OCI-LY7 (cell line): ENCODE measurements at regions not wholly inside any gene's neighbourhood (a gene's known extent, or its start where the extent isn't known, plus 50 kb on each side); places are given as distances from the start of the nearest gene placed in this dataset.
"Not testable (repeated sequence)": the region's sequence is repeated elsewhere in the genome, so short reads cannot be mapped to it uniquely, and the experiment has no call there.

Experiments used
- BruUV-seq: library from RNA; stranded (reverse); fragments of 400-500 nt; replicated peaks from 2 replicates; lab custom pipeline; 2021; lab: Mats Ljungman, UMichigan
- CTCF ChIA-PET: fragments of 300-600 bp; sonication (Branson Sonifier 250); formaldehyde crosslinking; loops from one replicate; lab custom pipeline; 2022; ENCODE audit warnings: antibody characterized with exemption; ENCODE audit not compliant: unreplicated experiment; lab: Charles Lee
- POLR2A ChIA-PET: fragments of 300-600 bp; sonication (Branson Sonifier 250); formaldehyde crosslinking; loops from one replicate; lab custom pipeline; 2022; ENCODE audit warnings: antibody characterized with exemption; lab: Charles Lee
- DNase-seq: peaks from one replicate; pipeline ENCODE4 v3.0.0-alpha.2; 2015; ENCODE audit warnings: low spot score
- H2AFZ ChIP-seq: fragments of 200-600 bp; sonication (generic), shearing (Covaris generic); 2 replicates; pipeline ENCODE4 v1.6.1; 2014; ENCODE audit warnings: mild to moderate bottlenecking, antibody characterized with exemption, low read length, moderate library complexity
- H3K27ac ChIP-seq: fragments of 200-600 bp; sonication (generic); 2 replicates; pipeline ENCODE4 v1.5.1; 2014; ENCODE audit warnings: mixed run types, low read depth, mild to moderate bottlenecking, moderate library complexity, low read length, inconsistent platforms; ENCODE audit not compliant: poor library complexity, severe bottlenecking
- H3K36me3 ChIP-seq: fragments of 200-600 bp; sonication (generic); 2 replicates; pipeline ENCODE4 v1.6.1; 2014; ENCODE audit warnings: mild to moderate bottlenecking, antibody characterized with exemption, low read length, moderate library complexity, mixed read lengths; ENCODE audit not compliant: insufficient read depth
- H3K4me1 ChIP-seq: fragments of 200-600 bp; sonication (generic); 2 replicates; pipeline ENCODE4 v1.5.1; 2014; ENCODE audit warnings: mild to moderate bottlenecking, low read length; ENCODE audit not compliant: insufficient read depth, poor library complexity, severe bottlenecking
- H3K4me2 ChIP-seq: fragments of 200-600 bp; sonication (generic); 2 replicates; pipeline ENCODE4 v1.6.1; 2014; ENCODE audit warnings: mild to moderate bottlenecking, low read length
- H3K4me3 ChIP-seq: fragments of 200-600 bp; sonication (generic); 2 replicates; pipeline ENCODE4 v1.5.1; 2014; ENCODE audit warnings: mild to moderate bottlenecking, low read depth, low read length; ENCODE audit not compliant: poor library complexity, severe bottlenecking
- H3K79me2 ChIP-seq: fragments of 200-600 bp; sonication (generic); 2 replicates; pipeline ENCODE4 v1.6.1; 2016; ENCODE audit warnings: low read depth, mild to moderate bottlenecking, low read length, moderate library complexity, mixed read lengths; ENCODE audit not compliant: insufficient read depth
- H3K9me2 ChIP-seq: fragments of 200-600 bp; sonication (generic); 2 replicates; pipeline ENCODE4 v1.6.1; 2016; ENCODE audit warnings: mild to moderate bottlenecking, low read length, mixed read lengths; ENCODE audit not compliant: insufficient read depth
- H3K9me3 ChIP-seq: fragments of 200-600 bp; sonication (generic); 2 replicates; pipeline ENCODE4 v1.6.1; 2014; ENCODE audit warnings: mild to moderate bottlenecking, mixed run types, low read length, mixed read lengths
- H4K20me1 ChIP-seq: fragments of 200-600 bp; sonication (generic); 2 replicates; pipeline ENCODE4 v1.6.1; 2014; ENCODE audit warnings: mild to moderate bottlenecking, antibody characterized with exemption, low read length, moderate library complexity, mixed read lengths; ENCODE audit not compliant: insufficient read depth
- CTCF ChIP-seq: fragments of 200-600 bp; sonication (generic); conservative IDR thresholded peaks from 2 replicates; pipeline ENCODE4 v1.5.1; 2014; ENCODE audit warnings: mild to moderate bottlenecking, antibody characterized with exemption, low read length, moderate library complexity, mixed read lengths
- EZH2phosphoT487 ChIP-seq: fragments of 200-600 bp; sonication (generic); IDR thresholded peaks from 2 replicates; pipeline ENCODE4 v1.6.1; 2018; ENCODE audit warnings: low read depth, borderline replicate concordance, mild to moderate bottlenecking, mixed run types, antibody characterized with exemption, low read length, moderate library complexity, mixed read lengths
- intact Hi-C: fragments of 100-400 bp; cut with micrococcal nuclease; formaldehyde crosslinking; loops from one replicate; pipeline ENCODE4 v1.10.0; 2022; ENCODE audit not compliant: unreplicated experiment

- Histone ChIP-seq H3K9me3 (no peaks in the 10 kb centered on the region), H3K36me3 (no peaks in the 10 kb centered on the region), H3K9me2 (no peaks in the 10 kb centered on the region), H3K4me3 (no peak overlapping the region), H2AFZ (no peak overlapping the region), H4K20me1 (no peaks in the 10 kb centered on the region), H3K27ac (no peak overlapping the region), H3K4me1 (no peaks in the 10 kb centered on the region), H3K4me2 (no peak overlapping the region), H3K79me2 (no peaks in the 10 kb centered on the region)
- no peak for DNase-seq
- ChIA-PET POLR2A (no interaction called here), CTCF (no interaction called here)
- no TSS peak for BruUV-seq
- intact Hi-C loops: no loop called here
- TF ChIP-seq EZH2phosphoT487 (no peak), CTCF (no peak)
Measured at GRCh38 chr7:23895666-23896096, 185.7 kb downstream of the STK31 start.

GRCh38 chr7:23898619-23899018, 188.6 kb downstream of the STK31 start:
- BruUV-seq: no TSS peak
- H3K9me2 ChIP-seq: no peaks in the 10 kb centered on the region
- H3K4me1 ChIP-seq: no peaks in the 10 kb centered on the region
- no peak for DNase-seq
- H3K9me3 ChIP-seq: no peaks in the 10 kb centered on the region
- no peaks in the 10 kb centered on the region for H3K79me2 ChIP-seq
- no peaks in the 10 kb centered on the region for H3K36me3 ChIP-seq
- no peak for TF ChIP-seq CTCF
- no peak for TF ChIP-seq EZH2phosphoT487
- H2AFZ ChIP-seq: no peak overlapping the region
- no peak overlapping the region for H3K4me3 ChIP-seq
- H3K27ac ChIP-seq: no peak overlapping the region
- no peak overlapping the region for H3K4me2 ChIP-seq
- ChIA-PET CTCF (no interaction called here), POLR2A (interaction anchor here (0.6 to 0.8 kb wide), 3 partner anchors 22 to 538 kb away, joined by 3 to 6 read pairs (median 3); no protein-coding TSS in a partner anchor)
- intact Hi-C loops: no loop called here
- no peaks in the 10 kb centered on the region for H4K20me1 ChIP-seq

- DNase-seq, H3K9me2 ChIP-seq, intact Hi-C loops, H2AFZ ChIP-seq, H3K4me2 ChIP-seq, H3K79me2 ChIP-seq, H3K4me1 ChIP-seq, POLR2A ChIA-PET, H3K27ac ChIP-seq, H3K9me3 ChIP-seq, H4K20me1 ChIP-seq, H3K36me3 ChIP-seq, H3K4me3 ChIP-seq, CTCF ChIA-PET, BruUV-seq: not testable (repeated sequence)
Measured at GRCh38 chr7:23904901-23905300, 194.9 kb downstream of the STK31 start.
